ENCODE measurements at regions not wholly inside any gene's neighbourhood (a gene's known extent, or its start where the extent isn't known, plus 50 kb on each side); places are given as distances from the start of the nearest gene placed in this dataset.
"Not testable (repeated sequence)": the region's sequence is repeated elsewhere in the genome, so short reads cannot be mapped to it uniquely, and the experiment has no call there.

GRCh38 chr12:66760122-66760521, 81.2 kb upstream of the GRIP1 start:
- not testable (repeated sequence) for DNase-seq, H3K36me3 ChIP-seq, H3K4me3 ChIP-seq, H3K9me3 ChIP-seq
- H3K27me3 ChIP-seq = peaks cover 23% of the 10 kb centered on the region

- no peak for DNase-seq
- Histone ChIP-seq H3K36me3 (no peaks in the 10 kb centered on the region), H3K27me3 (peaks cover 30% of the 10 kb centered on the region), H3K9me3 (no peaks in the 10 kb centered on the region), H3K4me3 (no peak overlapping the region)
Observed at GRCh38 chr12:66763467-66763866, 84.6 kb upstream of the GRIP1 start.

GRCh38 chr12:66765204-66765603, 86.3 kb upstream of the GRIP1 start:
- no peak for DNase-seq
- peaks cover 30% of the 10 kb centered on the region for H3K27me3 ChIP-seq
- H3K9me3 ChIP-seq = no peaks in the 10 kb centered on the region
- no peak overlapping the region for H3K4me3 ChIP-seq
- no peaks in the 10 kb centered on the region for H3K36me3 ChIP-seq

DNA sequence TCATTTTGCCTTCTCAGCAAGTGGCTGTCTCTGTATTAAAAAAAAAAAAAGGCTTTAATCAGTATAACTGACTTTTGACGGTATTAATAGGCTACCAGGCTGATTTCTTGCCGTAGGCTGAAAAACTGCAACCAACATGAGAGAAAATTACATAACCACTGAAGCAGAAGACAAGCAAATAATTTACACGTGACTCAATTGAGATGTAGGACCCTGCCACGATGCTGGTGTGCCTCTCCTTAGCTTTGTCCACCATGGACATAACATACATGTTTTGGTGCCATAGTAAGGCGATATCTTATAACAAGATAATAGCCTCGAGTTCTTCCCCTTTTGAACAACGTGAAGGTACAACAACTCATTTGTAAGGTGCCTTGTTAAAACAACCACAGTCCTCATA, 88.7 kb upstream of the GRIP1 start:
- DNase-seq = no peak
- H3K36me3 ChIP-seq = no peaks in the 10 kb centered on the region
- no peak overlapping the region for H3K4me3 ChIP-seq
- H3K9me3 ChIP-seq = no peaks in the 10 kb centered on the region
- H3K27me3 ChIP-seq = peaks cover 25% of the 10 kb centered on the region

DNA sequence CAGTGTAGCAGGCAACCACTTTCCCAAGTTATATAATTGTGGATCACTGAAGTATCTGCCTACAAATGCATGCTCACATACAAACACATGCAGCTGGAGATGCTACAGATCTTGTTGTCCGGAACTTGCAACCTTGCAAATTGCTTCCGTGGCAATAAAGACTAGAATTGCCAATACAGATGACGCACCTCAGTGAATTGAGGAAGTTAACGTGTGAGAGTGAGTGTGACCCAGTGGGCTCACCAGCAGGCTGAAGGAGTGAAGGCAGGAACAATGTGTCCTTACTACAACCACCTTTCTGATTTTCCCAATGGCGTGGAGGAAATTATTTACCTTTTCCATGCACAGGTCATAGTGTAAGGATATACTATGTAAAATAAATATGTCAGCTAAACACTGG, 89.4 kb upstream of the GRIP1 start:
- H3K4me3 ChIP-seq = no peak overlapping the region
- no peaks in the 10 kb centered on the region for H3K9me3 ChIP-seq
- H3K36me3 ChIP-seq = no peaks in the 10 kb centered on the region
- peaks cover 25% of the 10 kb centered on the region for H3K27me3 ChIP-seq
- no peak for DNase-seq

GRCh38 chr12:66774929-66775328, 96.1 kb upstream of the GRIP1 start:
- H3K4me3 ChIP-seq = no peak overlapping the region
- no peak for DNase-seq
- H3K36me3 ChIP-seq = no peaks in the 10 kb centered on the region
- H3K9me3 ChIP-seq = no peaks in the 10 kb centered on the region
- H3K27me3 ChIP-seq = peaks cover 26% of the 10 kb centered on the region

DNA sequence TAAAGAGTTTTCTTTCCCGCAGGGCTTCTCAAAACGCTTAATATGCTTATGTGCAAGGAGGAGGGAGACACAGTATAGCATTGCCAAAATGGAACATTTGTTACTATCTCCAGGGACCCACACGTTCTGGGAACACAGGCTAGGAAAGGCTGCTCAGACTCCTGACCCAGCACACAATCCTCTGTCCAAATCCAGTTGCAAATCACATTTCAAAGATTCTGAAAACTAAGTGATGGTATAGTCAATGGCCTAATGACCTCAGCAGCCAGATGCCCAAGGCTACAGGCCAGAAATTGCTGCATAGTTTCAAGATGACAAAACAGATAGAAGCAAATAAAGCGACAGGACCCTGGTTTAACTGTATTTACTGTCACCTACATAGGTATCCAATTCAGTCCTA, 97.0 kb upstream of the GRIP1 start:
- no peak for DNase-seq
- Histone ChIP-seq H3K27me3 (peaks cover 29% of the 10 kb centered on the region), H3K4me3 (no peak overlapping the region), H3K36me3 (no peaks in the 10 kb centered on the region), H3K9me3 (no peaks in the 10 kb centered on the region)

DNA sequence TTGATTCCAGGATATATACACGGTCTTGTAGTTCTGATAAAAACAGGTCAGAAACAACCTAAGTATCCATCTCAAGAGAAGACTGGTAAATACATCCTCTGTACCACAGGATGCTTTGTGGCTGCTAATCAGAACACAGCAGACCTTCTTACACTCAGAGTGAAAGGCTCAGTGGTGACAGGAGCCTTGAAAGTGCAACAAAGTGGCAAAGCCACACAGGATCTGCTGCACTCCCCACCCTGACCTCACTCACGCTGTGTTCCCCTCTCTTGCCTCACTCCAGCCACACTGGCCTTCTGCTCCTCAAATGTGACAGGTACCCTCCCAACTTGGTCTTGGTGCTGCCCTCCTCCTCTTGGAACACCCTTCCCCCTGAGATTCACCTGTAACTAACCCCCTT, 98.1 kb upstream of the GRIP1 start:
- no peak overlapping the region for H3K4me3 ChIP-seq
- DNase-seq = no peak
- no peaks in the 10 kb centered on the region for H3K9me3 ChIP-seq
- peaks cover 37% of the 10 kb centered on the region for H3K27me3 ChIP-seq
- no peaks in the 10 kb centered on the region for H3K36me3 ChIP-seq

GRCh38 chr12:66779466-66779865, 100.6 kb upstream of the GRIP1 start:
- H3K27me3 ChIP-seq = peaks cover 37% of the 10 kb centered on the region
- DNase-seq = no peak
- H3K9me3 ChIP-seq = no peaks in the 10 kb centered on the region
- no peak overlapping the region for H3K4me3 ChIP-seq
- no peaks in the 10 kb centered on the region for H3K36me3 ChIP-seq

GRCh38 chr12:66786531-66787308, 107.8 kb upstream of the GRIP1 start:
- Histone ChIP-seq H3K36me3 (no peaks in the 10 kb centered on the region), H3K4me3 (no peak overlapping the region), H3K27me3 (peaks cover 5% of the 10 kb centered on the region; the same call in 1 of the 2 replicates), H3K9me3 (no peaks in the 10 kb centered on the region)
- no peak for DNase-seq

GRCh38 chr12:66799551-66799950, 120.7 kb upstream of the GRIP1 start:
- DNase-seq = no peak
- no peaks in the 10 kb centered on the region for H3K36me3 ChIP-seq
- H3K9me3 ChIP-seq = no peaks in the 10 kb centered on the region
- H3K27me3 ChIP-seq = peaks cover 62% of the 10 kb centered on the region
- no peak overlapping the region for H3K4me3 ChIP-seq

DNA sequence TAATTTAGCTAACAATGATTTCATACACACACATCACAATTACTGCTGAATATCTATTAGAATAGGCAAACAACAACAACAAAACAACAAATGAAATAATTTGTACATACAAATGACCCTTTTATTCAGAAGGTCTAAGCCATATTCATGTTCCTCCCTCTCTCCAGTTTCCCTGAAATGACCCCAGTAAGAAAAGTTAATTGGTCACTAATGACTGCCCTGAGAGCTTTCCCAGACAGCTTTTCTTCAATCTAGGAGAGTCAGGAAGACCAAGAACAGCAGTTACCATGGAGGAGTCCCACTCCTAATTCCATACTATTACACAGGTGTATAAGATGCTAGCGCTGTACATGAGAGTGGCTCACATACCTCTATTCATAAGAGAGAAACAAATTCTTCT, 121.2 kb upstream of the GRIP1 start:
- H3K4me3 ChIP-seq = no peak overlapping the region
- no peaks in the 10 kb centered on the region for H3K9me3 ChIP-seq
- H3K27me3 ChIP-seq = peaks cover 63% of the 10 kb centered on the region
- DNase-seq = no peak
- H3K36me3 ChIP-seq = no peaks in the 10 kb centered on the region

DNA sequence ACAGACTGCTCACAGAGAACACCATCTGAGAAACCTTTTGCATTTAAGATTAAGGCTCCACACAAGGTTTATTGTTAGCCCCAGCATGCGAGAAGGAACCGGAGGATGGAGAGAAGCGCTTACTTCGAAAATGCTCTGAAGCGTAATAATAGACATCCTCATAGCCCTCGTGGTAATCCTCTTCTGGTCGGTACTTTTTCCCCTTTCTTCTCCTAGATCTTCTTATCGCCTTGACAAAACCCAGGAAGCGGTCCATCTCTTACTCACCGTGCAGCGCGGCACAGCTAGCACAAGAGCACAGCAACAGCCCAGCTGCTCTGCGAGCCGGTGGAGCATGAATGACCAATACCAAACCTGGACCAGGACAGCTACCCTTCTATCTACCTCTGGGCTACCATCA, 125.1 kb upstream of the GRIP1 start:
- DNase-seq = no peak
- Histone ChIP-seq H3K9me3 (no peaks in the 10 kb centered on the region), H3K27me3 (peaks cover 56% of the 10 kb centered on the region), H3K4me3 (no peak overlapping the region), H3K36me3 (no peaks in the 10 kb centered on the region)

- Histone ChIP-seq H3K4me3 (no peak overlapping the region), H3K36me3 (no peaks in the 10 kb centered on the region), H3K27me3 (peaks cover 50% of the 10 kb centered on the region), H3K9me3 (no peaks in the 10 kb centered on the region)
- no peak for DNase-seq
Observed at GRCh38 chr12:66804563-66804974, 125.7 kb upstream of the GRIP1 start.

DNA sequence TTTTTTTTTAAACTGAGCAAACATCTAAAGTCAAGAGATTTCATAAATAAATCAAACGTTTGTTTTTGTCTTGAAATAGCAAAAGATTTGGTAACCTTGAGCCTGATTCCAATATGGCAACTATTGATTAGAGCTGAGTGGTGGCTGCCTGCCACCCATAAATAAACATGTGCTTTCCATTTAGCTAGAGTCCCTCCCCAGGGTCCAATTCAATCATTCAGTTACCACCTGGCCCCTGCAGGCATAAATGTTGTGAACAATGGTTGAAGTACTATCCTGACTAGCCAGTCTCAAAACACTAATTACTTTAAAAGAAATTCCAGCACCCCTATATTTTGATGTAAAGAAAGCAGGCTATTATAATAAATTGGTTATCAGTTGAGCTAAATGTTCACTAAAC, 129.7 kb upstream of the GRIP1 start:
- no peak for DNase-seq
- Histone ChIP-seq H3K27me3 (peaks cover 22% of the 10 kb centered on the region), H3K9me3 (no peaks in the 10 kb centered on the region), H3K36me3 (no peaks in the 10 kb centered on the region), H3K4me3 (no peak overlapping the region)

- Histone ChIP-seq H3K36me3 (no peaks in the 10 kb centered on the region), H3K27me3 (peaks cover 16% of the 10 kb centered on the region), H3K9me3 (no peaks in the 10 kb centered on the region), H3K4me3 (no peak overlapping the region)
- no peak for DNase-seq
Observed at GRCh38 chr12:66813137-66813892, 134.4 kb upstream of the GRIP1 start.

DNA sequence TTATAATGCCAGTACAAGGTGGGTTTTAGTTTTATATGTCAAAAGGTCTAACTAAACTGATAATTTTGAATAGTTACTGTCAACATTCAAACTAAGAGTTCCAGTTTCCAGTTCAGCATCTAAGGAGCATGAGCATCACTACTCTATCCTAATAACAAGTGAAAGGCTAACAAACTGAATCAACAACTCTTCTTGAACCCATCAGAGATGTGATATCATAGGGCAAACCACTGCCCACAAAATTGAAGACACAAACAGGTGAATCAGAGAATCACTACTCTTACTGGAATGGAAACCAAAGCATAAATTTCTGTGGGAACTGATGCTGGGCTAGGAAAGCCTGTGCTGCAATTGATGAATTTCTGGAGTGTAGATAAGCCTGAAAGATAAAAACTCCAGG, 140.7 kb upstream of the GRIP1 start:
- peaks cover 19% of the 10 kb centered on the region for H3K27me3 ChIP-seq
- no peak overlapping the region for H3K4me3 ChIP-seq
- DNase-seq = no peak
- H3K36me3 ChIP-seq = no peaks in the 10 kb centered on the region
- H3K9me3 ChIP-seq = no peaks in the 10 kb centered on the region

GRCh38 chr12:66822961-66823360, 144.1 kb upstream of the GRIP1 start:
- H3K27me3 ChIP-seq = peaks cover 14% of the 10 kb centered on the region

More at GRCh38 chr12:66822961-66823360, 144.1 kb upstream of the GRIP1 start:
- no peak for DNase-seq
- Histone ChIP-seq H3K36me3 (no peaks in the 10 kb centered on the region), H3K9me3 (no peaks in the 10 kb centered on the region), H3K4me3 (no peak overlapping the region)
